Endodermal cell (in vitro differentiated cells): ENCODE measurements at regions not wholly inside any gene's neighbourhood (a gene's known extent, or its start where the extent isn't known, plus 50 kb on each side); places are given as distances from the start of the nearest gene placed in this dataset.

Experiments
- DNase-seq: peaks from one replicate; pipeline ENCODE4 v3.0.0-alpha.2; 2017
- H3K27ac ChIP-seq: 2 replicates; pipeline ENCODE4 v1.5.1; 2013; ENCODE audit warnings: mild to moderate bottlenecking, low read depth, low read length, moderate library complexity
- H3K27me3 ChIP-seq: 2 replicates; pipeline ENCODE4 v1.6.1; 2013; ENCODE audit warnings: mild to moderate bottlenecking, low read length, moderate library complexity; ENCODE audit not compliant: insufficient read depth, control insufficient read depth, poor library complexity, severe bottlenecking
- H3K36me3 ChIP-seq: 2 replicates; pipeline ENCODE4 v1.7.0; 2013; ENCODE audit warnings: mild to moderate bottlenecking, low read length, moderate library complexity; ENCODE audit not compliant: control insufficient read depth, insufficient read depth
- H3K4me1 ChIP-seq: one replicate; pipeline ENCODE4 v1.7.0; 2013; ENCODE audit warnings: low read length; ENCODE audit not compliant: control insufficient read depth, insufficient read depth
- H3K4me3 ChIP-seq: 2 replicates; pipeline ENCODE4 v1.5.1; 2013; ENCODE audit warnings: mild to moderate bottlenecking, low read length, moderate library complexity
- H3K9ac ChIP-seq: 2 replicates; pipeline ENCODE4 v1.6.1; 2013; ENCODE audit warnings: mild to moderate bottlenecking, low read length, moderate library complexity; ENCODE audit not compliant: poor library complexity, severe bottlenecking; ENCODE audit errors: extremely low read depth
- H3K9me3 ChIP-seq: 2 replicates; pipeline ENCODE4 v1.6.1; 2013; ENCODE audit warnings: mild to moderate bottlenecking, low read length, moderate library complexity; ENCODE audit not compliant: control insufficient read depth
- H3K27ac Mint-ChIP-seq: 2 replicates; pipeline ENCODE4 v1.8.0; 2020; ENCODE audit warnings: mixed read lengths
- H3K27me3 Mint-ChIP-seq: 2 replicates; pipeline ENCODE4 v1.8.0; 2021; ENCODE audit warnings: mild to moderate bottlenecking, mixed read lengths; ENCODE audit not compliant: insufficient read depth
- H3K36me3 Mint-ChIP-seq: 2 replicates; pipeline ENCODE4 v1.8.0; 2020; ENCODE audit warnings: low read depth, mixed read lengths
- H3K4me1 Mint-ChIP-seq: 2 replicates; pipeline ENCODE4 v1.8.0; 2020; ENCODE audit warnings: mixed read lengths
- H3K4me3 Mint-ChIP-seq: 2 replicates; pipeline ENCODE4 v1.8.0; 2020; ENCODE audit warnings: mild to moderate bottlenecking, moderate library complexity, mixed read lengths
- H3K9me3 Mint-ChIP-seq: 2 replicates; pipeline ENCODE4 v1.8.0; 2020; ENCODE audit warnings: mild to moderate bottlenecking, mixed read lengths
- CTCF ChIP-seq: fragments of 200-600 bp; sonication (generic); conservative IDR thresholded peaks from 2 replicates; pipeline ENCODE4 v1.5.0; 2021; ENCODE audit warnings: antibody characterized with exemption, mild to moderate bottlenecking
- WGBS, 2 experiments: methylation state at CpG; one replicate each; pipeline versions ENCODE4 v1.1.5 to v1.1.7; 2013; ENCODE audit warnings: missing lambda C conversion rate in 2 of 2, mixed read lengths in 1 of 2; ENCODE audit not compliant: insufficient coverage in 1 of 2, insufficient read length in 1 of 2; 5-methylcytosine and 5-hydroxymethylcytosine counted together

DNA sequence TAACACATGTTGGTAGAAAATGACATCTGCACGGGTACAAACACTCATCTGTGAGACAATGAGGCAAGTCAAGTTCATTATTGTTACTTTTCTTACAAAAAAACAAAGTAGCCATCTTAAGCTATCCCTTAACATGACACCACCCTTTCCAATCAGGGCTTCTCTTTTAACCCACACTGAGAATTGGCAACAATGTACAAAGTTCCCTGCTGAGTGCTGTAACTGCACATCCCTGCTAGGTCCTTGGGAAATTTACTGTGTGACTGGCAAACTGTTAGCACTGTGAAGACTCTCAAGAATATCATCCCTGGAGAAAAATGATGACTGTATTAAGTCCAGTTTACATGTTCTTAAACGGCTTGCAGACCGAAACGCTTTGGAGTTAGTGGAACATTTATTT is 185.8 kb upstream of the PLD5 start:
- no peaks in the 10 kb centered on the region for H3K4me1 Mint-ChIP-seq
- no peak overlapping the region for H3K4me3 ChIP-seq
- WGBS, 2 experiments, result 94 to 100% methylated on average over 2 to 4 of the region's 4 CpGs

GRCh38 chr1:242703467-242703866 is 179.0 kb upstream of the PLD5 start:
- no peak overlapping the region for H3K4me3 ChIP-seq
- 91 to 100% methylated on average over 2 of the region's 2 CpGs for WGBS, 2 experiments
- no peak overlapping the region for H3K4me3 Mint-ChIP-seq
- no peak overlapping the region for H3K9ac ChIP-seq
- H3K9me3 Mint-ChIP-seq, result no peaks in the 10 kb centered on the region
- DNase-seq, result no peak
- no peak for TF ChIP-seq CTCF
- H3K27me3 ChIP-seq, result no peaks in the 10 kb centered on the region
- no peaks in the 10 kb centered on the region for H3K4me1 Mint-ChIP-seq
- no peak overlapping the region for H3K27ac ChIP-seq
- no peaks in the 10 kb centered on the region for H3K9me3 ChIP-seq
- no peaks in the 10 kb centered on the region for H3K36me3 ChIP-seq
- H3K36me3 Mint-ChIP-seq, result no peaks in the 10 kb centered on the region
- H3K4me1 ChIP-seq, result no peaks in the 10 kb centered on the region
- H3K27me3 Mint-ChIP-seq, result no peaks in the 10 kb centered on the region
- no peak overlapping the region for H3K27ac Mint-ChIP-seq

More for the DNA sequence above, 185.8 kb upstream of the PLD5 start:
- Histone ChIP-seq H3K9ac (no peak overlapping the region), H3K36me3 (no peaks in the 10 kb centered on the region), H3K27ac (no peak overlapping the region), H3K4me1 (no peaks in the 10 kb centered on the region), H3K9me3 (no peaks in the 10 kb centered on the region), H3K27me3 (no peaks in the 10 kb centered on the region)
- Mint-ChIP-seq H3K36me3 (no peaks in the 10 kb centered on the region), H3K4me3 (no peak overlapping the region), H3K9me3 (peaks cover 3% of the 10 kb centered on the region), H3K27me3 (peaks cover 4% of the 10 kb centered on the region), H3K27ac (no peak overlapping the region)
- no peak for DNase-seq
- no peak for TF ChIP-seq CTCF

- no peak for DNase-seq
- H3K4me3 Mint-ChIP-seq, result no peak overlapping the region
- no peaks in the 10 kb centered on the region for H3K27me3 Mint-ChIP-seq
Measured at GRCh38 chr1:242692988-242693387, 168.5 kb upstream of the PLD5 start.

More at GRCh38 chr1:242692988-242693387, 168.5 kb upstream of the PLD5 start:
- Mint-ChIP-seq H3K4me1 (no peaks in the 10 kb centered on the region), H3K9me3 (peaks cover 6% of the 10 kb centered on the region), H3K36me3 (no peaks in the 10 kb centered on the region), H3K27ac (no peak overlapping the region)
- peaks cover 7% of the 10 kb centered on the region for H3K27me3 ChIP-seq
- no peak overlapping the region for H3K9ac ChIP-seq
- no peaks in the 10 kb centered on the region for H3K36me3 ChIP-seq
- H3K4me1 ChIP-seq, result no peaks in the 10 kb centered on the region
- no peaks in the 10 kb centered on the region for H3K9me3 ChIP-seq
- TF ChIP-seq CTCF, result no peak
- WGBS, 2 experiments, result 86 to 88% methylated on average over 2 of the region's 2 CpGs
- no peak overlapping the region for H3K27ac ChIP-seq
- no peak overlapping the region for H3K4me3 ChIP-seq
